HCT116 (cell line): ENCODE measurements at regions not wholly inside any gene's neighbourhood (a gene's known extent, or its start where the extent isn't known, plus 50 kb on each side); places are given as distances from the start of the nearest gene placed in this dataset.

ENCODE experiments used
- ATAC-seq: fragments of 200-7000 bp; cut with Tn5 transposase; 2 replicates; pipeline ENCODE4 v1.9.1; 2020; ENCODE audit warnings: mild to moderate bottlenecking, moderate library complexity
- BruUV-seq: library from RNA; stranded (reverse); fragments of 400-500 nt; replicated peaks from 2 replicates; lab custom pipeline; 2021; lab: Mats Ljungman, UMichigan
- CTCF ChIA-PET: fragments of 300-600 bp; sonication (Branson Sonifier 250); formaldehyde crosslinking; loops from one replicate; lab custom pipeline; 2021; ENCODE audit warnings: antibody characterized with exemption; lab: Charles Lee
- POLR2A ChIA-PET: fragments of 300-600, 350-600 bp; sonication (Branson Sonifier 250); formaldehyde crosslinking; loops from one replicate; lab custom pipeline; 2021; ENCODE audit warnings: antibody characterized with exemption; lab: Charles Lee
- RAD21 ChIA-PET, 2 experiments: fragments of 300-600 bp; sonication (Branson Sonifier 250); formaldehyde crosslinking; loops; one replicate each; lab custom pipeline; 2023; ENCODE audit warnings: low total read pairs in 2 of 2; ENCODE audit not compliant: uncharacterized antibody in 2 of 2, unreplicated experiment in 2 of 2, low non-redundant PET in 1 of 2; lab: Charles Lee
- DNase-seq: peaks from one replicate; pipeline ENCODE4 v3.0.0-alpha.2; 2010; ENCODE audit warnings: low read depth, low spot score
- H2AFZ ChIP-seq: fragments of 200-600 bp; shearing (Covaris generic), sonication (generic); 2 replicates; pipeline ENCODE4 v1.6.1; 2017; ENCODE audit warnings: low read depth, mixed run types, mixed read lengths, antibody characterized with exemption, low read length; ENCODE audit not compliant: poor library complexity, severe bottlenecking
- H3K27ac ChIP-seq: 2 replicates; pipeline ENCODE4 v1.5.1; 2012; ENCODE audit warnings: low read depth, low read length
- H3K27me3 ChIP-seq: fragments of 200-600 bp; sonication (generic); 2 replicates; pipeline ENCODE4 v1.6.1; 2016; ENCODE audit warnings: mixed run types, low read length, mixed read lengths; ENCODE audit not compliant: insufficient read depth
- H3K36me3 ChIP-seq, 2 experiments: fragments of 200-500 bp in 1 of 2; fragments of 200-600 bp in 1 of 2; sonication (Bioruptor generic) in 1 of 2; sonication (generic) in 1 of 2; 2 replicates each; pipeline versions ENCODE4 v1.5.1 to v1.6.1; 2014 to 2016; ENCODE audit warnings: low read length in 2 of 2, inconsistent platforms in 1 of 2, mixed read lengths in 1 of 2, mixed run types in 1 of 2; ENCODE audit not compliant: insufficient read depth in 2 of 2, control insufficient read depth in 1 of 2
- H3K4me1 ChIP-seq, 2 experiments: fragments of 200-600 bp in 1 of 2; sonication (generic) in 1 of 2; 2 replicates each; pipeline versions ENCODE4 v1.5.1 to v1.6.1; 2012 to 2017; ENCODE audit warnings: low read length in 2 of 2, inconsistent platforms in 1 of 2, mild to moderate bottlenecking in 1 of 2, mixed read lengths in 1 of 2, mixed run types in 1 of 2, moderate library complexity in 1 of 2; ENCODE audit not compliant: insufficient read depth in 2 of 2, control insufficient read depth in 1 of 2
- H3K4me2 ChIP-seq: fragments of 200-600 bp; sonication (generic); 2 replicates; pipeline ENCODE4 v1.6.1; 2017; ENCODE audit warnings: mixed run types, low read length, mixed read lengths
- H3K4me3 ChIP-seq, 2 experiments: fragments of 200-600 bp in 1 of 2; sonication (generic) in 1 of 2; replicated peaks in 1 of 2; 2 replicates each; pipeline ENCODE4 v1.5.1; 2011 to 2016; ENCODE audit warnings: low read length in 2 of 2, control low read depth in 1 of 2, low read depth in 1 of 2, mild to moderate bottlenecking in 1 of 2, mixed read lengths in 1 of 2, mixed run types in 1 of 2
- H3K79me2 ChIP-seq: fragments of 200-600 bp; sonication (generic); 2 replicates; pipeline ENCODE4 v1.6.1; 2017; ENCODE audit warnings: mild to moderate bottlenecking, mixed run types, low read length, moderate library complexity, mixed read lengths; ENCODE audit not compliant: insufficient read depth
- H3K9ac ChIP-seq: fragments of 200-600 bp; sonication (generic); 2 replicates; pipeline ENCODE4 v1.6.1; 2016; ENCODE audit warnings: low read length, mixed read lengths
- H3K9me2 ChIP-seq: fragments of 200-600 bp; sonication (generic), shearing (Covaris generic); 2 replicates; pipeline ENCODE4 v1.6.1; 2017; ENCODE audit warnings: mixed run types, mild to moderate bottlenecking, moderate library complexity; ENCODE audit not compliant: insufficient read depth
- H3K9me3 ChIP-seq, 2 experiments: fragments of 200-500 bp in 1 of 2; fragments of 200-600 bp in 1 of 2; sonication (Bioruptor generic) in 1 of 2; sonication (generic) in 1 of 2; 2 replicates each; pipeline ENCODE4 v1.6.1; 2014 to 2017; ENCODE audit warnings: low read length in 2 of 2, mixed read lengths in 2 of 2, inconsistent platforms in 1 of 2, low read depth in 1 of 2, mild to moderate bottlenecking in 1 of 2, mixed run types in 1 of 2, moderate library complexity in 1 of 2; ENCODE audit not compliant: control insufficient read depth in 1 of 2, insufficient read depth in 1 of 2
- H4K20me1 ChIP-seq: fragments of 200-600 bp; sonication (generic), shearing (Covaris generic); 2 replicates; pipeline ENCODE4 v1.6.1; 2017; ENCODE audit warnings: mixed run types, mild to moderate bottlenecking, moderate library complexity; ENCODE audit not compliant: insufficient read depth
- CBX3 ChIP-seq: IDR thresholded peaks from 2 replicates; pipeline ENCODE4 v1.6.1; 2012; ENCODE audit warnings: low read depth
- CTCF ChIP-seq, 3 experiments: fragments of 200-600 bp in 1 of 3; sonication (generic) in 1 of 3; IDR thresholded peaks in 2 of 3; conservative IDR thresholded peaks in 1 of 3; 2 replicates each; pipeline ENCODE4 v1.5.1; 2012 to 2017; ENCODE audit warnings: low read depth in 2 of 3, low read length in 2 of 3, antibody characterized with exemption in 1 of 3, borderline replicate concordance in 1 of 3, control low read depth in 1 of 3, mild to moderate bottlenecking in 1 of 3, mixed read lengths in 1 of 3, mixed run types in 1 of 3, moderate library complexity in 1 of 3; ENCODE audit not compliant: insufficient read depth in 1 of 3
- EGR1 ChIP-seq: IDR thresholded peaks from 2 replicates; pipeline ENCODE4 v1.6.1; 2012; ENCODE audit warnings: low read depth
- EZH2 ChIP-seq: fragments of 200-600 bp; sonication (generic); IDR thresholded peaks from 2 replicates; pipeline ENCODE4 v1.6.1; 2017; ENCODE audit warnings: antibody characterized with exemption, mixed run types
- FOSL1 ChIP-seq: IDR thresholded peaks from 2 replicates; pipeline ENCODE4 v1.6.1; 2012; ENCODE audit warnings: low read depth
- JUND ChIP-seq: IDR thresholded peaks from 2 replicates; pipeline ENCODE4 v1.6.1; 2012
- POLR2AphosphoS5 ChIP-seq: IDR thresholded peaks from 2 replicates; pipeline ENCODE4 v1.6.1; 2011; ENCODE audit warnings: mild to moderate bottlenecking, low read depth, low read length, moderate library complexity
- SP1 ChIP-seq: IDR thresholded peaks from 2 replicates; pipeline ENCODE4 v1.6.1; 2012; ENCODE audit warnings: low read depth
- TCF7L2 ChIP-seq: IDR thresholded peaks from 2 replicates; pipeline ENCODE4 v1.7.0; 2011; ENCODE audit warnings: borderline replicate concordance, inconsistent platforms; ENCODE audit not compliant: insufficient read depth, insufficient read length; ENCODE audit errors: extremely low read depth
- ZFX ChIP-seq: fragments of 450-650 bp; IDR thresholded peaks from 2 replicates; pipeline ENCODE4 v1.6.1; 2017
- ZNF274 ChIP-seq: fragments of 200-500 bp; sonication (Bioruptor generic); IDR thresholded peaks from 2 replicates; pipeline ENCODE4 v1.6.1; 2014; ENCODE audit warnings: mild to moderate bottlenecking, low read depth, low read length, inconsistent platforms
- intact Hi-C: fragments of 100-400 bp; cut with micrococcal nuclease; formaldehyde crosslinking; loops from 2 replicates; pipeline ENCODE4 v1.10.0; 2022

GRCh38 chr4:28227764-28228163 is 1367.1 kb downstream of the STIM2 start:
- ChIA-PET POLR2A (no interaction called here), RAD21 (no interaction called here), CTCF (no interaction called here)
- no peak for ATAC-seq
- Histone ChIP-seq H3K36me3 (no peaks in the 10 kb centered on the region), H3K79me2 (no peaks in the 10 kb centered on the region), H3K9me3 (no peaks in the 10 kb centered on the region), H3K27ac (no peak overlapping the region), H3K9ac (no peak overlapping the region), H2AFZ (no peak overlapping the region), H3K4me3 (no peak overlapping the region), H3K4me2 (no peak overlapping the region), H3K27me3 (no peaks in the 10 kb centered on the region), H3K9me2 (no peaks in the 10 kb centered on the region), H4K20me1 (no peaks in the 10 kb centered on the region), H3K4me1 (no peaks in the 10 kb centered on the region)
- BruUV-seq = no TSS peak
- TF ChIP-seq SP1 (no peak), ZFX (no peak), EZH2 (no peak), CBX3 (no peak), JUND (no peak)
- intact Hi-C loops = no loop called here
- no peak for DNase-seq

GRCh38 chr4:28228561-28229491 is 1368.2 kb downstream of the STIM2 start:
- Histone ChIP-seq H3K27ac (no peak overlapping the region), H2AFZ (no peak overlapping the region), H4K20me1 (no peaks in the 10 kb centered on the region), H3K27me3 (no peaks in the 10 kb centered on the region), H3K4me2 (no peak overlapping the region), H3K4me3 (no peak overlapping the region), H3K9me3 (no peaks in the 10 kb centered on the region), H3K4me1 (no peaks in the 10 kb centered on the region), H3K9ac (no peak overlapping the region), H3K9me2 (no peaks in the 10 kb centered on the region), H3K79me2 (no peaks in the 10 kb centered on the region), H3K36me3 (no peaks in the 10 kb centered on the region)
- intact Hi-C loops = no loop called here
- no peak for TF ChIP-seq ZNF274
- no peak for TF ChIP-seq FOSL1
- no peak for TF ChIP-seq SP1
- TF ChIP-seq EGR1 = no peak
- no peak for TF ChIP-seq TCF7L2
- no peak for TF ChIP-seq JUND
- no peak for TF ChIP-seq CTCF (IDR thresholded peaks at IDR 0.05 in 2 of 3, conservative IDR thresholded peaks at IDR 0.05 in 1 of 3; ENCODE audit: borderline replicate concordance in 1 of 3, insufficient read depth in 1 of 3, low read depth in 2 of 3, low read length in 2 of 3)
- TF ChIP-seq POLR2AphosphoS5 = no peak
- ATAC-seq = no peak
- no peak for DNase-seq
- ChIA-PET RAD21 (no interaction called here), CTCF (no interaction called here), POLR2A (no interaction called here)
- BruUV-seq = no TSS peak
